ENCODE measurements at regions not wholly inside any gene's neighbourhood (a gene's known extent, or its start where the extent isn't known, plus 50 kb on each side); places are given as distances from the start of the nearest gene placed in this dataset.
"Not testable (repeated sequence)": the region's sequence is repeated elsewhere in the genome, so short reads cannot be mapped to it uniquely, and the experiment has no call there.

GRCh38 chr4:28514766-28515165 lies 1654.1 kb downstream of the STIM2 start:
- not testable (repeated sequence) for TF ChIP-seq EZH2phosphoT487 (IDR thresholded peaks at IDR 0.05; ENCODE audit: insufficient read depth, low read depth); EZH2 (IDR thresholded peaks at IDR 0.05; ENCODE audit: insufficient read depth, poor library complexity, severe bottlenecking)
